Fibroblast of skin of back (primary cell): ENCODE measurements at regions not wholly inside any gene's neighbourhood (a gene's known extent, or its start where the extent isn't known, plus 50 kb on each side); places are given as distances from the start of the nearest gene placed in this dataset.

ENCODE experiments used
- DNase-seq: peaks from one replicate; pipeline ENCODE4 v3.0.0-alpha.2; 2013

GRCh38 chr21:32089766-32090165 lies 189.1 kb downstream of the MIS18A start:
- no peak for DNase-seq

- DNase-seq = no peak
These were observed 190.4 kb downstream of the MIS18A start for GRCh38 chr21:32088471-32088870.

GRCh38 chr21:32087447-32087846 lies 191.4 kb downstream of the MIS18A start:
- peak; percentile 12 for DNase-seq

DNA sequence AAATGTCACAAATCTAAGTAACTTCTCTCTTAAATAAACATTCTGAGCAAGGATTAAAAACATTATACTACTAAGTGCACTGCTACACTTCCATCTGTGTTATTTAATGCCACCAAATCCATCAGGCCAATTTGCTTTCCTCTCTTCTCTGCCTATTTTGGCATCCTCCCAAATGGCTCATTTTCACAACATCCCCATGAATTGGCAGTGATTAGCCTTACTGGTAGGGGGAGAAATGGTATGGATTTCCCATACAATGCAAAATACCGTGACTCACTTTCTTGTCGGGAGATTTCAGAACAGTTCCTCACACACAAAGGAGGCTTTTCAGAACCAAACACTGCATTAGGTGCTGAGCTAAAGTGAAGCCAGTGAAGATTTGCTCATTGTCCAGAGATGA lies 195.7 kb downstream of the MIS18A start:
- DNase-seq = peak; percentile 73

GRCh38 chr21:32082466-32082865 lies 196.4 kb downstream of the MIS18A start:
- DNase-seq = no peak

GRCh38 chr21:32073593-32073992 lies 200.8 kb downstream of the HUNK start:
- no peak for DNase-seq

GRCh38 chr21:32073190-32073589 lies 200.4 kb downstream of the HUNK start:
- DNase-seq = no peak

GRCh38 chr21:32071620-32072019 lies 198.8 kb downstream of the HUNK start:
- peak; percentile 23 for DNase-seq

DNA sequence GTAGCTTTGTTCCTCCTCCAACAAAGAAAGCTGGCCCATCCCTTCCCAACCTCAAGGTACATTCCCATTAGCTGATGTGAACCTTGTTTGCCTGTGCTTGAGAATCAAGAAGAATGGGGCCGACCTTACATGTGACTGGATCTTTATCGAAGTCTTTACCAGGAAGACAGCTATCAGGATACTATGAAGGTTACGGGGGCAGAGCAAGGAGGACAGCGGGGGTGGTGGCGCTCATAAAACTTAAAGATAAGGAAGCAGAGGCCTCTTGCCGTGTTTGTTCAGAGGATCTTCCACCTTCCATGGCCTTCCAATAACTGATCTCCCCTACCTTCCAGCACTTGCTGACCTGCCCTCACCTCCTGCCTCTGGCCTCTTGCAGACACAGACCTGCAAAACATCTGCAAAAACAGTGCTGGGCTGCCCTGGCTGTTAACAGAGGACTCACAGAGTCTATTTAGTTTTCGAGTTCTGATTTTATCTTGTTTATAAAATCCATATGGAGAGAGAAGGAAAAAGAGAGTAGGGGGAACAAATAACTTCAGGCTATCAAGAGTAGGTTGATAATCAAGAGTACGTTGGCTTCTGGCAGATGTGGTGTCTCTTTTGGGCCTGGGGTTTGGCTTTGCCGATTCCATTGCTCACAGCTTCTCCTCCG lies 198.0 kb downstream of the HUNK start:
- DNase-seq = no peak

GRCh38 chr21:32070126-32070525 lies 197.3 kb downstream of the HUNK start:
- DNase-seq = no peak

- no peak for DNase-seq
These were observed 192.8 kb downstream of the HUNK start for GRCh38 chr21:32065654-32066053.

DNA sequence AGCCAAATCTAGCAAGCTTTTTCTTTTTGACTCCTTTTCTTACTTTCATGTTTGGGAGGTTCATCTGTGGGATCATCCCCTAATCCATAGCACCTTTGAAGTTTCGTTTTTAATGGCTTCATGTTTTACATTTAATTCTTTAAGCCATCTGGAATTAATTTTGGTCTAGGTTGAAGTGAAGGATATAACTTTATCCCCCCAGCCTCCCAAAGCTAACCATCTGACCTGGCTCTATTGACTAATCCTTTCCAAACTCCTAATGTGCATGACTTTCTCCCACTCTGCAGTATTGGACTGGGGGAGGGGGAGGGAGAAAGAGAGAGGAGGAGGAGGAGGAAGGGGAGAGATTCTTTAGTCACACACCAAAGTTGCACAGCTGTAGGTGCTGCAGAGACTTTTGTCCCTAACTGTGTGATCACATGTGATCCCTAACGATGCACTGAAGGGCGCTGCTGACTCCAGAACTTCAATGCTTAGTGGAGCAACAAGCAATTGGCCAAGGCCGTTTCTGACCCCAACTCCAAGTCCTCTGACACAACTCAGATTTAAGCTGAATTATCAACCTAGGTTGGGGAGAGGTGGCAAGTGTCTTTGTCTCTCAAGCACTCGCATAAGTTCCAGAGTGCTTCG lies 191.6 kb downstream of the HUNK start:
- DNase-seq = no peak

GRCh38 chr21:32062591-32063227 lies 189.9 kb downstream of the HUNK start:
- no peak for DNase-seq

- DNase-seq = no peak
These were observed 188.9 kb downstream of the HUNK start for GRCh38 chr21:32061729-32062128.

DNA sequence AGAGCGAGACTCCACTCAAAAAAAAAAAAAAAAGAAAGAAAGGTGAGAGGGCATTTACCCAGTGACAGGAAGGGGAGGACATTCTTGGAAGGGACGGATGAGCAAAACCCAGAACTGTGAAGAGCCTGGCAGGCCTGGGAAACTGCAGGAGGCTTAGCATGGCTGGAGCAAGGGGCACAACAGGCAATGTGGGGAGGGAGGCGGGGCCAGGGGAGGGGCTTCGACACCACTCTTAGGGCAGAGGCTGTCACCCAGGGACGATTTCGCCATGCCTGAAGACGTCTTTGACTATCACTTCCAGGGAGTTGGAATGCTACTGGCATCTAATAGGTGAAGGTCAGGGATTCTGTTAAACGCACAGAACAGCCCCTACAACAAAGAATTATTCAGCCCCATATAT lies 184.0 kb downstream of the HUNK start:
- DNase-seq = no peak

- no peak for DNase-seq
These were observed 182.5 kb downstream of the HUNK start for GRCh38 chr21:32055305-32055704.
